ENCODE measurements at regions not wholly inside any gene's neighbourhood (a gene's known extent, or its start where the extent isn't known, plus 50 kb on each side); places are given as distances from the start of the nearest gene placed in this dataset.

- no peak for DNase-seq (ENCODE audit: extremely low spot score)
- TF ChIP-seq LEF1 (IDR thresholded peaks at IDR 0.05; ENCODE audit: borderline replicate concordance) (no peak), SUZ12 (IDR thresholded peaks at IDR 0.05) (no peak), ARNT (IDR thresholded peaks at IDR 0.05) (no peak), ZNF384 (IDR thresholded peaks at IDR 0.05) (no peak), FOXM1 (IDR thresholded peaks at IDR 0.05; ENCODE audit: borderline replicate concordance) (no peak), ELF4 (IDR thresholded peaks at IDR 0.05) (no peak), FOXA1 (IDR thresholded peaks at IDR 0.05) (no peak), SP1 (IDR thresholded peaks at IDR 0.05) (no peak), TARDBP (IDR thresholded peaks at IDR 0.05) (no peak), HDGF (IDR thresholded peaks at IDR 0.05; ENCODE audit: borderline replicate concordance) (no peak), L3MBTL2 (conservative IDR thresholded peaks at IDR 0.05) (no peak), NFRKB (IDR thresholded peaks at IDR 0.05) (no peak)
- CTCF ChIA-PET = no interaction called here
- POLR2A ChIA-PET = no interaction called here
Observed at GRCh38 chr7:4319280-4319679, 362.8 kb upstream of the FOXK1 start.

GRCh38 chr7:4325732-4326131 lies 356.4 kb upstream of the FOXK1 start:
- DNase-seq (ENCODE audit: extremely low spot score) = no peak
- TF ChIP-seq HDGF (IDR thresholded peaks at IDR 0.05; ENCODE audit: borderline replicate concordance) (no peak), L3MBTL2 (conservative IDR thresholded peaks at IDR 0.05) (no peak), FOXM1 (IDR thresholded peaks at IDR 0.05; ENCODE audit: borderline replicate concordance) (no peak), SP1 (IDR thresholded peaks at IDR 0.05) (no peak), BHLHE40 (IDR thresholded peaks at IDR 0.05; ENCODE audit: borderline replicate concordance) (no peak), ELF4 (IDR thresholded peaks at IDR 0.05) (no peak), SUZ12 (IDR thresholded peaks at IDR 0.05) (no peak), ARNT (IDR thresholded peaks at IDR 0.05) (no peak), ZNF384 (IDR thresholded peaks at IDR 0.05) (no peak), TARDBP (IDR thresholded peaks at IDR 0.05) (no peak)
- ChIA-PET POLR2A (no interaction called here), CTCF (no interaction called here)

- CTCF ChIA-PET = no interaction called here
- DNase-seq (ENCODE audit: extremely low spot score) = no peak
- POLR2A ChIA-PET = no interaction called here
- no peak for TF ChIP-seq FOXK2 (IDR thresholded peaks at IDR 0.05)
- TF ChIP-seq ARNT (IDR thresholded peaks at IDR 0.05) = no peak
- no peak for TF ChIP-seq L3MBTL2 (conservative IDR thresholded peaks at IDR 0.05)
- TF ChIP-seq FOXM1 (IDR thresholded peaks at IDR 0.05; ENCODE audit: borderline replicate concordance) = no peak
- TF ChIP-seq ELF4 (IDR thresholded peaks at IDR 0.05) = no peak
- TF ChIP-seq SP1 (IDR thresholded peaks at IDR 0.05) = no peak
- no peak for TF ChIP-seq LEF1 (IDR thresholded peaks at IDR 0.05; ENCODE audit: borderline replicate concordance)
- no peak for TF ChIP-seq CTBP1 (IDR thresholded peaks at IDR 0.05; ENCODE audit: borderline replicate concordance)
- TF ChIP-seq TARDBP (IDR thresholded peaks at IDR 0.05) = no peak
- no peak for TF ChIP-seq PKNOX1 (IDR thresholded peaks at IDR 0.05)
- no peak for TF ChIP-seq ZNF384 (IDR thresholded peaks at IDR 0.05)
- no peak for TF ChIP-seq SUZ12 (IDR thresholded peaks at IDR 0.05)
- no peak for TF ChIP-seq HDGF (IDR thresholded peaks at IDR 0.05; ENCODE audit: borderline replicate concordance)
- TF ChIP-seq BHLHE40 (IDR thresholded peaks at IDR 0.05; ENCODE audit: borderline replicate concordance) = no peak
- TF ChIP-seq NFRKB (IDR thresholded peaks at IDR 0.05) = no peak
- no peak for TF ChIP-seq FOXA1 (IDR thresholded peaks at IDR 0.05)
Observed at GRCh38 chr7:4331711-4332110, 350.4 kb upstream of the FOXK1 start.

- DNase-seq (ENCODE audit: extremely low spot score) = no peak
- POLR2A ChIA-PET = no interaction called here
- CTCF ChIA-PET = no interaction called here
- TF ChIP-seq TARDBP (IDR thresholded peaks at IDR 0.05) (no peak), NFRKB (IDR thresholded peaks at IDR 0.05) (no peak), FOXM1 (IDR thresholded peaks at IDR 0.05; ENCODE audit: borderline replicate concordance) (no peak), HDGF (IDR thresholded peaks at IDR 0.05; ENCODE audit: borderline replicate concordance) (no peak), BHLHE40 (IDR thresholded peaks at IDR 0.05; ENCODE audit: borderline replicate concordance) (no peak), CTBP1 (IDR thresholded peaks at IDR 0.05; ENCODE audit: borderline replicate concordance) (no peak)
Observed at GRCh38 chr7:4338556-4338955, 343.5 kb upstream of the FOXK1 start.

- no peak for DNase-seq (ENCODE audit: extremely low spot score)
- POLR2A ChIA-PET = no interaction called here
- TF ChIP-seq CTBP1 (IDR thresholded peaks at IDR 0.05; ENCODE audit: borderline replicate concordance) (no peak), SUZ12 (IDR thresholded peaks at IDR 0.05) (no peak), NFRKB (IDR thresholded peaks at IDR 0.05) (no peak), ARNT (IDR thresholded peaks at IDR 0.05) (no peak), FOXA1 (IDR thresholded peaks at IDR 0.05) (no peak), FOXK2 (IDR thresholded peaks at IDR 0.05) (no peak), SP1 (IDR thresholded peaks at IDR 0.05) (no peak), LEF1 (IDR thresholded peaks at IDR 0.05; ENCODE audit: borderline replicate concordance) (no peak), ZNF384 (IDR thresholded peaks at IDR 0.05) (no peak), L3MBTL2 (conservative IDR thresholded peaks at IDR 0.05) (no peak), ELF4 (IDR thresholded peaks at IDR 0.05) (no peak), HDGF (IDR thresholded peaks at IDR 0.05; ENCODE audit: borderline replicate concordance) (no peak)
- CTCF ChIA-PET = no interaction called here
Observed at GRCh38 chr7:4343272-4344247, 338.5 kb upstream of the FOXK1 start.

- ChIA-PET CTCF (no interaction called here), POLR2A (no interaction called here)
- TF ChIP-seq SUZ12 (IDR thresholded peaks at IDR 0.05) = no peak
- 0 out of 2 replicates have a peak, but pooled peaks have one; percentile 13 for TF ChIP-seq PKNOX1 (IDR thresholded peaks at IDR 0.05)
- no peak for DNase-seq (ENCODE audit: extremely low spot score)
Observed at GRCh38 chr7:4345004-4345403, 337.1 kb upstream of the FOXK1 start.

GRCh38 chr7:4352069-4352468 lies 330.0 kb upstream of the FOXK1 start:
- ChIA-PET POLR2A (no interaction called here), CTCF (no interaction called here)
- DNase-seq (ENCODE audit: extremely low spot score) = no peak
- no peak for TF ChIP-seq FOXM1 (IDR thresholded peaks at IDR 0.05; ENCODE audit: borderline replicate concordance)
- no peak for TF ChIP-seq SUZ12 (IDR thresholded peaks at IDR 0.05)
- no peak for TF ChIP-seq NFRKB (IDR thresholded peaks at IDR 0.05)
- no peak for TF ChIP-seq ARNT (IDR thresholded peaks at IDR 0.05)
- TF ChIP-seq HDGF (IDR thresholded peaks at IDR 0.05; ENCODE audit: borderline replicate concordance) = no peak
- no peak for TF ChIP-seq ELF4 (IDR thresholded peaks at IDR 0.05)

Measured in HEK293T (cell line).